ENCODE measurements at regions not wholly inside any gene's neighbourhood (a gene's known extent, or its start where the extent isn't known, plus 50 kb on each side); places are given as distances from the start of the nearest gene placed in this dataset.

- no peaks in the 10 kb centered on the region for H3K36me3 ChIP-seq (ENCODE audit: insufficient read depth)
- TF ChIP-seq JUNB (IDR thresholded peaks at IDR 0.05; ENCODE audit: unreplicated experiment) (no peak), ZNF114 (CRISPR knock-in tag; IDR thresholded peaks at IDR 0.05) (no peak), ZNF462 (CRISPR knock-in tag; IDR thresholded peaks at IDR 0.05) (no peak), ZNF331 (CRISPR knock-in tag; IDR thresholded peaks at IDR 0.05; ENCODE audit: low read depth) (no peak), EZH2phosphoT487 (IDR thresholded peaks at IDR 0.05; ENCODE audit: unreplicated experiment) (no peak)
- Mint-ChIP-seq H3K4me3 (no peak overlapping the region), H3K36me3 (ENCODE audit: low read depth) (no peaks in the 10 kb centered on the region), H3K9me3 (no peaks in the 10 kb centered on the region), H3K4me1 (peaks cover 19% of the 10 kb centered on the region), H3K27ac (peak overlapping the region; percentile 12; the same call in 1 of the 2 replicates), H3K27me3 (ENCODE audit: insufficient read depth, low read depth, poor library complexity) (peaks cover 6% of the 10 kb centered on the region)
- H3K9me2 ChIP-seq (ENCODE audit: insufficient read depth): no peaks in the 10 kb centered on the region
- peaks cover 7% of the 10 kb centered on the region; the same call in 1 of the 2 replicates for H3K4me1 ChIP-seq (ENCODE audit: insufficient read depth)
- H4K20me1 ChIP-seq (replicated peaks; ENCODE audit: insufficient read depth): no peaks in the 10 kb centered on the region
- no peak for DNase-seq (ENCODE audit: low spot score)
- H3K4me2 ChIP-seq: peak overlapping the region; percentile 11; the same call in 1 of the 2 replicates
- no peaks in the 10 kb centered on the region for H3K27me3 ChIP-seq (ENCODE audit: insufficient read depth)
- no peaks in the 10 kb centered on the region for H3F3A ChIP-seq (replicated peaks; ENCODE audit: low read depth)
- H3K27ac ChIP-seq (ENCODE audit: low read depth): no peak overlapping the region
- no peak overlapping the region for H2AFZ ChIP-seq
- ATAC-seq: no peak
- no peak overlapping the region for H3K4me3 ChIP-seq
- H3K79me2 ChIP-seq (replicated peaks; ENCODE audit: insufficient read depth): no peaks in the 10 kb centered on the region
Observed at GRCh38 chr6:113411011-113411410, 446.1 kb upstream of the MARCKS start.

GRCh38 chr6:113412589-113413357 is 444.4 kb upstream of the MARCKS start:
- Histone ChIP-seq H3K9me2 (ENCODE audit: insufficient read depth) (no peaks in the 10 kb centered on the region), H3K4me1 (ENCODE audit: insufficient read depth) (peaks cover 7% of the 10 kb centered on the region; the same call in 1 of the 2 replicates), H3K27me3 (ENCODE audit: insufficient read depth) (no peaks in the 10 kb centered on the region), H3K4me2 (no peak overlapping the region), H3K36me3 (ENCODE audit: insufficient read depth) (no peaks in the 10 kb centered on the region), H3F3A (replicated peaks; ENCODE audit: low read depth) (no peaks in the 10 kb centered on the region), H3K79me2 (replicated peaks; ENCODE audit: insufficient read depth) (no peaks in the 10 kb centered on the region), H3K27ac (ENCODE audit: low read depth) (no peak overlapping the region), H4K20me1 (replicated peaks; ENCODE audit: insufficient read depth) (no peaks in the 10 kb centered on the region), H3K4me3 (no peak overlapping the region), H2AFZ (no peak overlapping the region)
- Mint-ChIP-seq H3K27me3 (ENCODE audit: insufficient read depth, low read depth, poor library complexity) (peaks cover 6% of the 10 kb centered on the region), H3K27ac (peak overlapping the region; percentile 65), H3K4me3 (no peak overlapping the region), H3K9me3 (no peaks in the 10 kb centered on the region), H3K4me1 (peaks cover 19% of the 10 kb centered on the region), H3K36me3 (ENCODE audit: low read depth) (no peaks in the 10 kb centered on the region)
- DNase-seq (ENCODE audit: low spot score) (no peak), ATAC-seq (no peak)
- no peak for TF ChIP-seq CREB1 (CRISPR knock-in tag; IDR thresholded peaks at IDR 0.05; ENCODE audit: low read depth)
- no peak for TF ChIP-seq ZNF114 (CRISPR knock-in tag; IDR thresholded peaks at IDR 0.05)
- TF ChIP-seq EZH2phosphoT487 (IDR thresholded peaks at IDR 0.05; ENCODE audit: unreplicated experiment): no peak
- no peak for TF ChIP-seq CTCF (conservative IDR thresholded peaks at IDR 0.05; ENCODE audit: low read depth in 2 of 2)
- TF ChIP-seq POLR2AphosphoS5 (IDR thresholded peaks at IDR 0.05; ENCODE audit: low read depth): no peak
